Mesenchymal stem cell (in vitro differentiated cells and primary cell): ENCODE measurements at regions not wholly inside any gene's neighbourhood (a gene's known extent, or its start where the extent isn't known, plus 50 kb on each side); places are given as distances from the start of the nearest gene placed in this dataset.

Experiments used
- DNase-seq: peaks from one replicate; pipeline ENCODE4 v3.0.0-alpha.2; 2013
- H2AFZ ChIP-seq: one replicate; pipeline ENCODE4 v1.6.1; 2013; ENCODE audit warnings: low read depth, mild to moderate bottlenecking, control low read depth, inconsistent platforms, low read length, moderate library complexity
- H2AK5ac ChIP-seq: 2 replicates; pipeline ENCODE4 v1.6.1; 2013; ENCODE audit warnings: low read length, moderate library complexity, mild to moderate bottlenecking, inconsistent platforms; ENCODE audit not compliant: severe bottlenecking
- H2BK120ac ChIP-seq: one replicate; pipeline ENCODE4 v1.6.1; 2013; ENCODE audit warnings: low read depth, mild to moderate bottlenecking, inconsistent platforms, low read length, moderate library complexity
- H2BK12ac ChIP-seq, 2 experiments: one replicate each; pipeline ENCODE4 v1.6.1; 2013; ENCODE audit warnings: inconsistent platforms in 2 of 2, low read length in 2 of 2, mild to moderate bottlenecking in 2 of 2, moderate library complexity in 2 of 2, control low read depth in 1 of 2
- H2BK15ac ChIP-seq: one replicate; pipeline ENCODE4 v1.6.1; 2013; ENCODE audit warnings: mild to moderate bottlenecking, low read depth, inconsistent platforms; ENCODE audit not compliant: poor library complexity, severe bottlenecking
- H2BK5ac ChIP-seq: 2 replicates; pipeline ENCODE4 v1.6.1; 2013; ENCODE audit warnings: low read depth, mild to moderate bottlenecking, low read length, control low read depth, inconsistent platforms; ENCODE audit not compliant: poor library complexity, severe bottlenecking
- H3K14ac ChIP-seq, 2 experiments: one replicate each; pipeline ENCODE4 v1.6.1; 2013; ENCODE audit warnings: inconsistent platforms in 2 of 2, low read length in 2 of 2, control low read depth in 1 of 2, mild to moderate bottlenecking in 1 of 2, moderate library complexity in 1 of 2
- H3K18ac ChIP-seq, 2 experiments: one replicate each; pipeline ENCODE4 v1.6.1; 2013; ENCODE audit warnings: inconsistent platforms in 2 of 2, low read length in 2 of 2, control low read depth in 1 of 2, low read depth in 1 of 2, mild to moderate bottlenecking in 1 of 2
- H3K23ac ChIP-seq, 2 experiments: one replicate each; pipeline ENCODE4 v1.6.1; 2013; ENCODE audit warnings: inconsistent platforms in 2 of 2, low read length in 2 of 2, mild to moderate bottlenecking in 2 of 2, moderate library complexity in 2 of 2, control low read depth in 1 of 2
- H3K27ac ChIP-seq: 2 replicates; pipeline ENCODE4 v1.5.1; 2013; ENCODE audit warnings: mild to moderate bottlenecking, moderate library complexity, low read length, control low read depth, inconsistent platforms; ENCODE audit not compliant: poor library complexity, severe bottlenecking
- H3K27me3 ChIP-seq, 2 experiments: 2 replicates each; pipeline versions ENCODE4 v1.6.1 to v1.7.0; 2013; ENCODE audit warnings: low read length in 2 of 2, mild to moderate bottlenecking in 2 of 2, moderate library complexity in 2 of 2, control low read depth in 1 of 2, inconsistent platforms in 1 of 2; ENCODE audit not compliant: control insufficient read depth in 1 of 2, insufficient read depth in 1 of 2
- H3K36me3 ChIP-seq, 2 experiments: 2 replicates each; pipeline versions ENCODE4 v1.6.1 to v1.7.0; 2013; ENCODE audit warnings: low read length in 2 of 2, control low read depth in 1 of 2, inconsistent platforms in 1 of 2, low read depth in 1 of 2, mild to moderate bottlenecking in 1 of 2; ENCODE audit not compliant: insufficient read depth in 2 of 2, control insufficient read depth in 1 of 2
- H3K4ac ChIP-seq, 2 experiments: one replicate each; pipeline ENCODE4 v1.6.1; 2013; ENCODE audit warnings: inconsistent platforms in 2 of 2, low read length in 2 of 2, mild to moderate bottlenecking in 2 of 2, moderate library complexity in 2 of 2, control low read depth in 1 of 2, low read depth in 1 of 2
- H3K4me1 ChIP-seq: 2 replicates; pipeline ENCODE4 v1.6.1; 2013; ENCODE audit warnings: low read depth, low read length, control low read depth; ENCODE audit not compliant: control insufficient read depth, insufficient read depth
- H3K4me2 ChIP-seq: 2 replicates; pipeline ENCODE4 v1.6.1; 2013; ENCODE audit warnings: low read length, mild to moderate bottlenecking, inconsistent platforms; ENCODE audit not compliant: poor library complexity, severe bottlenecking
- H3K4me3 ChIP-seq, 2 experiments: 2 replicates each; pipeline versions ENCODE4 v1.5.1 to v1.7.0; 2013; ENCODE audit warnings: low read length in 2 of 2, mild to moderate bottlenecking in 2 of 2, control low read depth in 1 of 2, low read depth in 1 of 2; ENCODE audit not compliant: insufficient read depth in 1 of 2
- H3K79me1 ChIP-seq: replicated peaks from 2 replicates; pipeline ENCODE4 v1.6.1; 2013; ENCODE audit warnings: mild to moderate bottlenecking, control low read depth, low read length, inconsistent platforms; ENCODE audit not compliant: poor library complexity, severe bottlenecking
- H3K9ac ChIP-seq: 2 replicates; pipeline ENCODE4 v1.7.0; 2013; ENCODE audit warnings: mild to moderate bottlenecking, low read length, moderate library complexity
- H3K9me3 ChIP-seq: 2 replicates; pipeline ENCODE4 v1.7.0; 2013; ENCODE audit warnings: mild to moderate bottlenecking, low read length; ENCODE audit not compliant: control insufficient read depth
- H4K8ac ChIP-seq: one replicate; pipeline ENCODE4 v1.6.1; 2013; ENCODE audit warnings: inconsistent platforms, mild to moderate bottlenecking, low read length, moderate library complexity
- H4K91ac ChIP-seq: one replicate; pipeline ENCODE4 v1.6.1; 2013; ENCODE audit warnings: mild to moderate bottlenecking, low read length, inconsistent platforms
- WGBS: methylation state at CpG from one replicate; pipeline ENCODE4 v1.1.7; 2013; ENCODE audit warnings: mixed read lengths; 5-methylcytosine and 5-hydroxymethylcytosine counted together

GRCh38 chr6:165941249-165941775 is 226.3 kb downstream of the TBXT start:
- no peak overlapping the region for H4K8ac ChIP-seq
- 77% methylated on average over 5 of the region's 5 CpGs for WGBS
- H2AK5ac ChIP-seq, result no peak overlapping the region
- H4K91ac ChIP-seq, result no peak overlapping the region
- no peak overlapping the region for H3K9ac ChIP-seq
- no peak overlapping the region for H3K18ac ChIP-seq
- DNase-seq, result no peak
- H3K27ac ChIP-seq, result no peak overlapping the region
- no peaks in the 10 kb centered on the region for H3K4me1 ChIP-seq
- no peak overlapping the region for H3K14ac ChIP-seq
- no peak overlapping the region for H3K4me2 ChIP-seq
- no peaks in the 10 kb centered on the region for H3K36me3 ChIP-seq
- H2BK15ac ChIP-seq, result no peak overlapping the region
- H3K4ac ChIP-seq, result no peak overlapping the region
- H2AFZ ChIP-seq, result no peak overlapping the region
- H3K4me3 ChIP-seq, result no peak overlapping the region
- H3K79me1 ChIP-seq, result no peaks in the 10 kb centered on the region
- H2BK120ac ChIP-seq, result no peak overlapping the region
- no peak overlapping the region for H2BK5ac ChIP-seq
- no peaks in the 10 kb centered on the region for H3K9me3 ChIP-seq
- no peak overlapping the region for H2BK12ac ChIP-seq
- H3K27me3 ChIP-seq, result no peaks in the 10 kb centered on the region
- no peak overlapping the region for H3K23ac ChIP-seq

GRCh38 chr6:165940366-165940765 is 227.3 kb downstream of the TBXT start:
- Histone ChIP-seq H2BK12ac (no peak overlapping the region), H3K36me3 (no peaks in the 10 kb centered on the region), H4K91ac (peak overlapping the region; percentile 11), H3K18ac (no peak overlapping the region), H3K4me1 (no peaks in the 10 kb centered on the region), H3K4ac (no peak overlapping the region), H3K79me1 (no peaks in the 10 kb centered on the region), H2BK5ac (no peak overlapping the region), H3K14ac (no peak overlapping the region), H3K9me3 (no peaks in the 10 kb centered on the region), H2AK5ac (no peak overlapping the region), H3K9ac (no peak overlapping the region), H3K4me2 (no peak overlapping the region), H3K27ac (no peak overlapping the region), H3K23ac (no peak overlapping the region), H2AFZ (no peak overlapping the region), H2BK120ac (no peak overlapping the region), H4K8ac (no peak overlapping the region), H3K27me3 (no peaks in the 10 kb centered on the region), H2BK15ac (no peak overlapping the region), H3K4me3 (no peak overlapping the region)
- no peak for DNase-seq
- 89% methylated on average over 26 of the region's 26 CpGs for WGBS

DNA sequence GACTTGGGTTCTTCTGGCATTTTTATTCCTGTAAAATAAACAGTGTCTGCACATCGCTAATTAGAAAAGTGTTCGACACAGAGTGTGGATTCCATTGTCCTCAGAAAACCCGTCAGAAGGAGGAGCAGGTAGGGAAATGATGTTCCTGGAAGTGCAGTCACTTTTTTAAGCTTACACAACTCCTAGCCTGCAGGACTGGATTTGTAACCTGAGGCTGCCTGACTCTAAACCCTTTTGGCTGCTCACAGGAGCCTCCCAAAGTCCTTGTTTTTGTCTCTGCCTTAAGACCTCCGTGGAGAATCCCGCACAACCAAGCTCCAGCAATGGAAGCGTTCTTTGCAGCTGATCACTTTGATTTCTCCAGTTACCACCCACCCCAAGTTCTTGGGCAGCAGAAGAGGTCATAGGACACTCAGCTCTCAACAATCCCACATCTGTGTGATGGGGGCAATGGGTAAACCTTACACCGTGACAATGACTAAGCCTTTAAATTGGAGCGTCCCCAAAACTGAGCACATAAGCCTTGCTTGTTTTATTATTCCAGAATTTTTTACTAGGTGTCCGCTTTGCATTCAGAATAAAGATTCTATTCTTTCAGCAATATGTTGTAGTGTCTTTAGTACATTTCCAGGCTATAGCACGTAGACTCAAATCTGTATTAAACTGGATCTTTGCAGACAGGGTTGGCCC is 227.9 kb downstream of the TBXT start:
- Histone ChIP-seq H2BK15ac (no peak overlapping the region), H2BK120ac (no peak overlapping the region), H2BK5ac (no peak overlapping the region), H3K27ac (no peak overlapping the region), H4K8ac (no peak overlapping the region), H3K4me1 (no peaks in the 10 kb centered on the region), H3K4me3 (no peak overlapping the region), H3K23ac (no peak overlapping the region), H2AK5ac (no peak overlapping the region), H3K36me3 (no peaks in the 10 kb centered on the region), H3K9ac (no peak overlapping the region), H3K27me3 (no peaks in the 10 kb centered on the region), H2AFZ (no peak overlapping the region), H3K9me3 (no peaks in the 10 kb centered on the region), H3K4me2 (no peak overlapping the region), H4K91ac (no peak overlapping the region), H3K14ac (no peak overlapping the region), H3K79me1 (no peaks in the 10 kb centered on the region), H3K18ac (no peak overlapping the region), H2BK12ac (no peak overlapping the region), H3K4ac (no peak overlapping the region)
- WGBS, result 84% methylated on average over 9 of the region's 10 CpGs
- no peak for DNase-seq

DNA sequence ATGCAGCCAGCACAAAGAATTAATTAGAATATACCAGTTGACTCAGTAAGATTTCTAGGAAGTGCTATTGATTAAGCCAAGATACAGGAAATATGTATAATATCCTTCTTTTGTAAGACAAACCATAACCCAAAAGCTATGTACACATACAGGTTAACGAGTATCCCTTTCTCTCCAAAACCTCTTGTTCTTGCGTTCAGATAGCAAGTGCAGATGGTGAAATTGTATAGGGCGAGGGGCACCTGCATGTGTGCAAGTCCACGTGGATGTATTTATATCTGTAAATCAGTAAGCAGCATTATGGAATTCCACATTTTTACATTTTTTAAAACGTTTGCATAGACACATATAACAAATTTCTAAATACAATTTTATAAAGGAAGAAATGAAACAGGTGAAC is 228.6 kb downstream of the TBXT start:
- no peak overlapping the region for H3K9ac ChIP-seq
- H3K4me3 ChIP-seq, result no peak overlapping the region
- H4K91ac ChIP-seq, result no peak overlapping the region
- no peaks in the 10 kb centered on the region for H3K4me1 ChIP-seq
- no peak overlapping the region for H2AK5ac ChIP-seq
- H3K79me1 ChIP-seq, result no peaks in the 10 kb centered on the region
- H3K14ac ChIP-seq, result no peak overlapping the region
- H2BK12ac ChIP-seq, result no peak overlapping the region
- no CpG with 5 or more reads among the region's 5 CpGs for WGBS
- DNase-seq, result no peak
- no peak overlapping the region for H3K18ac ChIP-seq
- no peaks in the 10 kb centered on the region for H3K27me3 ChIP-seq
- no peak overlapping the region for H3K27ac ChIP-seq
- no peak overlapping the region for H4K8ac ChIP-seq
- no peak overlapping the region for H2BK15ac ChIP-seq
- no peak overlapping the region for H3K23ac ChIP-seq
- H3K4me2 ChIP-seq, result no peak overlapping the region
- H3K36me3 ChIP-seq, result no peaks in the 10 kb centered on the region
- no peak overlapping the region for H2AFZ ChIP-seq
- no peak overlapping the region for H2BK5ac ChIP-seq
- H2BK120ac ChIP-seq, result no peak overlapping the region
- no peaks in the 10 kb centered on the region for H3K9me3 ChIP-seq
- no peak overlapping the region for H3K4ac ChIP-seq
